ENCODE measurements at regions not wholly inside any gene's neighbourhood (a gene's known extent, or its start where the extent isn't known, plus 50 kb on each side); places are given as distances from the start of the nearest gene placed in this dataset.

DNA sequence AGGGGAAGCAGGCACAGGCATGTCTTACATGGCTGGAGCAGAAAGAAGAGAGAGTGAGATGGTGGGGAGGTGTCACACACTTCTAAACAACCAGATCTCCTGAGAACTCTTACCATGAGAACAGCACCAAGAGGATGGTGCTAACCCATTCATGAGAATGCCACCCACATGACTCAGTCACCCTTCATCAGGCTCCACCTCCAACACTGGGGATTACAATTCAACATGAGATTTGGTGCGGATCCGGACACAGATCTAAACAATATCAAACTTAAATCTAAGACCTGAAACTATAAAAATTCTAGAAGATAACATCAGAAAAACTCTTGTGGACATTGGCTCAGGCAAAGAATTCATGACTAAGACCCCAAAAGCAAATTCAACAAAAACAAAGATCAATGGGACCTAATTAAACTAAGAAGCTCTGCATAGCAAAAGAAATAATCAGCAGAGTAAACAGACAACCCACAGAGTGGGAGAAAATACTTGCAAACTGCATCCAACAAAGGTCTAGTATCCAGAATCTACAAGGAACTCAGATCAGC is 65.4 kb downstream of the SPATA31C2 start:
- no peak for TF ChIP-seq CTCF (IDR thresholded peaks at IDR 0.05)
- H3K4me3 Mint-ChIP-seq: peak overlapping the region; percentile 35; the same call in 1 of the 2 replicates
- H3K4me1 Mint-ChIP-seq (ENCODE audit: low read depth): peaks cover 38% of the 10 kb centered on the region
- DNase-seq: peak; percentile 37
- H3K27me3 Mint-ChIP-seq (ENCODE audit: insufficient read depth): peaks cover 5% of the 10 kb centered on the region
- H3K9me3 Mint-ChIP-seq: no peaks in the 10 kb centered on the region; the same call in 1 of the 2 replicates
- no peaks in the 10 kb centered on the region for H3K36me3 Mint-ChIP-seq (ENCODE audit: low read depth)
- H3K27ac Mint-ChIP-seq: peak overlapping the region; percentile 5; the same call in 1 of the 2 replicates

- peaks cover 27% of the 10 kb centered on the region for H3K4me1 Mint-ChIP-seq (ENCODE audit: low read depth)
- H3K27me3 Mint-ChIP-seq (ENCODE audit: insufficient read depth): peaks cover 5% of the 10 kb centered on the region; the same call in 1 of the 2 replicates
- no peaks in the 10 kb centered on the region; the same call in 1 of the 2 replicates for H3K9me3 Mint-ChIP-seq
- no peak overlapping the region for H3K27ac Mint-ChIP-seq
- no peak for DNase-seq
- H3K36me3 Mint-ChIP-seq (ENCODE audit: low read depth): no peaks in the 10 kb centered on the region
- no peak for TF ChIP-seq CTCF (IDR thresholded peaks at IDR 0.05)
- H3K4me3 Mint-ChIP-seq: no peak overlapping the region
Measured at GRCh38 chr9:88071331-88071730, 66.9 kb downstream of the SPATA31C2 start.

DNA sequence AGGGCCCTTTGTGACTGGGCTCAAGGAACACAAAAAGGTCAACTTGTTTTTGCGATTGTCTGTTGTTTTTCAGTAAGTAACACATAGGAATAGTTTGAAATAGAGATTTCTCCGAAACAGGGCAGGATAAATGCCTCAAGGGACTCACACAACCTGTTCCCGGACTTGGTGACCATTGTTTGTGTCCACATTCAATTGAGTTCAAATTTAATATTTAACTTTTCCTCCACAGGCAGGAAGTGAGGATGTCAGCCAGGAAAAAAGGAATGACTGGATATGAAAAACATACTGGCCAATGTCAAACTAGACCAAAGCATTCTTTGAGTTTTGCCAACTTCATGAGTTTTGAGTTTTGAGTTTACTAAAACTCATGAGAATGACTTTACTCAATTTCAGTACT is 72.7 kb downstream of the SPATA31C2 start:
- DNase-seq: no peak
- H3K27ac Mint-ChIP-seq: no peak overlapping the region
- TF ChIP-seq CTCF (IDR thresholded peaks at IDR 0.05): no peak
- H3K9me3 Mint-ChIP-seq: no peaks in the 10 kb centered on the region
- H3K36me3 Mint-ChIP-seq (ENCODE audit: low read depth): no peaks in the 10 kb centered on the region
- peaks cover 6% of the 10 kb centered on the region; the same call in 1 of the 2 replicates for H3K27me3 Mint-ChIP-seq (ENCODE audit: insufficient read depth)
- H3K4me1 Mint-ChIP-seq (ENCODE audit: low read depth): no peaks in the 10 kb centered on the region
- no peak overlapping the region for H3K4me3 Mint-ChIP-seq

- peaks cover 6% of the 10 kb centered on the region; the same call in 1 of the 2 replicates for H3K27me3 Mint-ChIP-seq (ENCODE audit: insufficient read depth)
- no peak for TF ChIP-seq CTCF (IDR thresholded peaks at IDR 0.05)
- H3K27ac Mint-ChIP-seq: no peak overlapping the region
- no peaks in the 10 kb centered on the region for H3K36me3 Mint-ChIP-seq (ENCODE audit: low read depth)
- no peak for DNase-seq
- no peaks in the 10 kb centered on the region for H3K4me1 Mint-ChIP-seq (ENCODE audit: low read depth)
- no peaks in the 10 kb centered on the region for H3K9me3 Mint-ChIP-seq
- no peak overlapping the region for H3K4me3 Mint-ChIP-seq
Measured at GRCh38 chr9:88064554-88064953, 73.7 kb downstream of the SPATA31C2 start.

DNA sequence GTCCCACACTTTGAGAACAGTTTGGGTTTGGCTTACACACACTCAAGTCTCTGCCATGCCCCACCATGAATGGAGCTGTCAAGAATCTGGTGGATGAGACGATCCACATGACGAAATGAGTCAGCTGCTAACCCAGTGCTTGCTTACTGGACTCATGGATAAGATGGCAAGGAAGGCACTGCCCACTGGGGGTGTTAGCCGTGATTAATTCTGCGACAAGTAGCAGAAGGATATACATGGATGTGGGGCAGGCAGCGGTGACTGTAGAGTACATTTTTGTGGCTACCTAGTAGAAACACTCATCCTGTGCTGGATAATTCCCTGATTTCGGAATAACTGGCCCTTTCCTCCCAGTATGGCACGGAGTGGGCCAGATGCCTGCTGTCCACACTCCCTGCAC is 77.5 kb downstream of the SPATA31C2 start:
- H3K36me3 Mint-ChIP-seq (ENCODE audit: low read depth): no peaks in the 10 kb centered on the region
- H3K27me3 Mint-ChIP-seq (ENCODE audit: insufficient read depth): peaks cover 8% of the 10 kb centered on the region
- H3K4me1 Mint-ChIP-seq (ENCODE audit: low read depth): peaks cover 7% of the 10 kb centered on the region
- DNase-seq: no peak
- no peak for TF ChIP-seq CTCF (IDR thresholded peaks at IDR 0.05)
- H3K27ac Mint-ChIP-seq: no peak overlapping the region
- H3K9me3 Mint-ChIP-seq: no peaks in the 10 kb centered on the region
- no peak overlapping the region for H3K4me3 Mint-ChIP-seq
